Smooth muscle cell (in vitro differentiated cells): ENCODE measurements at regions not wholly inside any gene's neighbourhood (a gene's known extent, or its start where the extent isn't known, plus 50 kb on each side); places are given as distances from the start of the nearest gene placed in this dataset.
A peak's percentile ranks its signal among the peaks of the same experiment; 100 is the strongest.

Source experiments
- DNase-seq: peaks from one replicate; lab custom pipeline; 2025; ENCODE audit not compliant: unreplicated experiment; lab: John Stamatoyannopoulos, UW
- H2AFZ ChIP-seq: fragments of 200-600 bp; sonication (generic); 2 replicates; pipeline ENCODE4 v1.6.0; 2016; ENCODE audit warnings: antibody characterized with exemption, low read depth, mild to moderate bottlenecking
- H3F3A ChIP-seq: fragments of 200-600 bp; sonication (generic); 2 replicates; pipeline ENCODE4 v1.6.0; 2017; ENCODE audit warnings: antibody characterized with exemption, low read depth
- H3K27ac ChIP-seq: fragments of 200-600 bp; sonication (generic); 2 replicates; pipeline ENCODE4 v1.5.1; 2016; ENCODE audit warnings: low read depth, mild to moderate bottlenecking
- H3K27me3 ChIP-seq: fragments of 200-600 bp; sonication (generic); 2 replicates; pipeline ENCODE4 v1.6.1; 2016; ENCODE audit warnings: low read depth, mild to moderate bottlenecking
- H3K36me3 ChIP-seq: fragments of 200-600 bp; sonication (generic); 2 replicates; pipeline ENCODE4 v1.5.1; 2016; ENCODE audit warnings: low read depth
- H3K4me1 ChIP-seq: fragments of 200-600 bp; sonication (generic); 2 replicates; pipeline ENCODE4 v1.5.1; 2016; ENCODE audit warnings: low read depth
- H3K4me2 ChIP-seq: fragments of 200-600 bp; sonication (generic); 2 replicates; pipeline ENCODE4 v1.6.0; 2016; ENCODE audit warnings: mild to moderate bottlenecking
- H3K4me3 ChIP-seq: fragments of 200-600 bp; sonication (generic); 2 replicates; pipeline ENCODE4 v1.5.1; 2016; ENCODE audit warnings: mild to moderate bottlenecking
- H3K79me2 ChIP-seq: fragments of 200-600 bp; sonication (generic); 2 replicates; pipeline ENCODE4 v1.6.0; 2016; ENCODE audit warnings: low read depth, mild to moderate bottlenecking
- H3K9ac ChIP-seq: fragments of 200-600 bp; sonication (generic); 2 replicates; pipeline ENCODE4 v1.6.0; 2016; ENCODE audit warnings: low read depth
- H3K9me3 ChIP-seq: fragments of 200-600 bp; sonication (generic); replicated peaks from 2 replicates; pipeline ENCODE4 v1.5.1; 2016; ENCODE audit warnings: low read depth
- H4K20me1 ChIP-seq: fragments of 200-600 bp; sonication (generic); 2 replicates; pipeline ENCODE4 v1.6.0; 2016; ENCODE audit warnings: low read depth
- CTCF ChIP-seq: fragments of 200-600 bp; sonication (generic); IDR thresholded peaks from 2 replicates; pipeline ENCODE4 v1.5.1; 2017; ENCODE audit warnings: borderline replicate concordance, mild to moderate bottlenecking, antibody characterized with exemption; ENCODE audit not compliant: insufficient read depth, poor library complexity, severe bottlenecking
- WGBS: methylation state at CpG from one replicate; pipeline ENCODE4 v1.1.7; 2016; ENCODE audit warnings: low lambda C conversion rate; 5-methylcytosine and 5-hydroxymethylcytosine counted together

- peak; percentile 53 for DNase-seq
- no peaks in the 10 kb centered on the region for H3K27me3 ChIP-seq
- H3K79me2 ChIP-seq, result peaks cover 52% of the 10 kb centered on the region
- H4K20me1 ChIP-seq, result peaks cover 49% of the 10 kb centered on the region
- H3K36me3 ChIP-seq, result peaks cover 4% of the 10 kb centered on the region
- WGBS, result 4% methylated on average over 25 of the region's 26 CpGs
- H3K4me2 ChIP-seq, result peak overlapping the region; percentile 97
- H3K4me1 ChIP-seq, result peaks cover 14% of the 10 kb centered on the region
- H3F3A ChIP-seq, result no peaks in the 10 kb centered on the region
- no peaks in the 10 kb centered on the region for H3K9me3 ChIP-seq
- peak overlapping the region; percentile 96 for H2AFZ ChIP-seq
- H3K9ac ChIP-seq, result peak overlapping the region; percentile 75
- peak overlapping the region; percentile 51 for H3K27ac ChIP-seq
- H3K4me3 ChIP-seq, result peak overlapping the region; percentile 82
- TF ChIP-seq CTCF, result no peak
Measured at GRCh38 chr7:112938863-112939573, 147.6 kb downstream of the GPR85 start.

- H3K27me3 ChIP-seq, result no peaks in the 10 kb centered on the region
- H3K4me1 ChIP-seq, result peaks cover 18% of the 10 kb centered on the region
- TF ChIP-seq CTCF, result no peak
- H4K20me1 ChIP-seq, result peaks cover 61% of the 10 kb centered on the region
- no peak for DNase-seq
- peaks cover 63% of the 10 kb centered on the region for H3K79me2 ChIP-seq
- H3K4me3 ChIP-seq, result peak overlapping the region; percentile 82
- WGBS, result 87% methylated on average over 3 of the region's 3 CpGs
- H3K27ac ChIP-seq, result no peak overlapping the region
- H3K36me3 ChIP-seq, result peaks cover 4% of the 10 kb centered on the region
- no peak overlapping the region for H2AFZ ChIP-seq
- no peak overlapping the region for H3K9ac ChIP-seq
- H3K4me2 ChIP-seq, result peak overlapping the region; percentile 97
- no peaks in the 10 kb centered on the region for H3K9me3 ChIP-seq
- no peaks in the 10 kb centered on the region for H3F3A ChIP-seq
Measured at GRCh38 chr7:112937651-112938415, 147.6 kb upstream of the TMEM168 start.

GRCh38 chr7:112933598-112933997, 143.4 kb upstream of the TMEM168 start:
- Histone ChIP-seq H3K27me3 (no peaks in the 10 kb centered on the region), H3K4me2 (no peak overlapping the region), H3K36me3 (peaks cover 4% of the 10 kb centered on the region), H3K4me3 (no peak overlapping the region), H3K79me2 (peaks cover 92% of the 10 kb centered on the region), H3K9me3 (no peaks in the 10 kb centered on the region), H2AFZ (no peak overlapping the region), H3K27ac (no peak overlapping the region), H3F3A (no peaks in the 10 kb centered on the region), H3K9ac (no peak overlapping the region), H4K20me1 (peaks cover 98% of the 10 kb centered on the region), H3K4me1 (peaks cover 18% of the 10 kb centered on the region)
- TF ChIP-seq CTCF, result no peak
- DNase-seq, result no peak
- 96% methylated on average over 3 of the region's 3 CpGs for WGBS
